K562 (cell line): ENCODE measurements at regions not wholly inside any gene's neighbourhood (a gene's known extent, or its start where the extent isn't known, plus 50 kb on each side); places are given as distances from the start of the nearest gene placed in this dataset.

Experiments
- C11orf30 ChIP-seq: fragments of 450-650 bp; IDR thresholded peaks from 2 replicates; pipeline ENCODE4 v1.6.1; 2016; ENCODE audit warnings: low read depth, mild to moderate bottlenecking
- CCAR2 ChIP-seq: fragments of 200-400 bp; formaldehyde crosslinking; IDR thresholded peaks from 2 replicates; pipeline ENCODE4 v1.6.1; 2017; ENCODE audit warnings: mild to moderate bottlenecking, low read depth, low read length
- CHD2 ChIP-seq: IDR thresholded peaks from 2 replicates; pipeline ENCODE4 v1.6.1; 2011; ENCODE audit warnings: low read depth, low read length
- ELK3 ChIP-seq: fragments of 450-650 bp; formaldehyde crosslinking; IDR thresholded peaks from 2 replicates; pipeline ENCODE4 v1.4.0; 2020; ENCODE audit warnings: mild to moderate bottlenecking
- GATAD2B ChIP-seq: fragments of 450-650 bp; IDR thresholded peaks from 2 replicates; pipeline ENCODE4 v1.6.1; 2017; ENCODE audit warnings: mild to moderate bottlenecking, borderline replicate concordance
- JUND ChIP-seq, 2 experiments: IDR thresholded peaks; 2 replicates in 1 of 2; 3 replicates in 1 of 2; pipeline ENCODE4 v1.6.1; 2011; ENCODE audit warnings: borderline replicate concordance in 2 of 2, low read depth in 2 of 2, low read length in 2 of 2, improper control_type of control experiment in 1 of 2, missing biosample characterization in 1 of 2, missing genetic modification characterization in 1 of 2, missing genetic modification reagents in 1 of 2
- MAFF ChIP-seq: IDR thresholded peaks from 2 replicates; pipeline ENCODE4 v1.6.1; 2012; ENCODE audit warnings: low read length, improper control_type of control experiment
- MAFG ChIP-seq: fragments of 450-650 bp; conservative IDR thresholded peaks from 2 replicates; pipeline ENCODE4 v1.6.1; 2016; ENCODE audit warnings: missing genetic modification characterization, missing compliant biosample characterization
- MLLT1 ChIP-seq, 2 experiments: fragments of 450-650 bp; IDR thresholded peaks; 2 replicates each; pipeline ENCODE4 v1.6.1; 2016
- MTA2 ChIP-seq: fragments of 450-650 bp; IDR thresholded peaks from 2 replicates; pipeline ENCODE4 v1.6.1; 2016; ENCODE audit warnings: low read depth
- MYNN ChIP-seq, 2 experiments: sonication (generic); formaldehyde crosslinking in 1 of 2; IDR thresholded peaks; 2 replicates each; pipeline versions ENCODE4 v1.5.0 to v1.6.1; 2016 to 2020; ENCODE audit warnings: antibody characterized with exemption in 1 of 2, missing genetic modification reagents in 1 of 2
- NELFE ChIP-seq: IDR thresholded peaks from 2 replicates; pipeline ENCODE4 v1.6.1; 2011; ENCODE audit warnings: mild to moderate bottlenecking; ENCODE audit not compliant: insufficient read depth, insufficient read length
- PHB2 ChIP-seq: fragments of 450-650 bp; IDR thresholded peaks from 2 replicates; pipeline ENCODE4 v1.6.1; 2017; ENCODE audit warnings: low read depth
- PML ChIP-seq: IDR thresholded peaks from 2 replicates; pipeline ENCODE4 v1.6.1; 2012; ENCODE audit warnings: low read length, inconsistent platforms
- PURB ChIP-seq: sonication (generic); formaldehyde crosslinking; IDR thresholded peaks from 2 replicates; pipeline ENCODE4 v1.9.0; 2021; ENCODE audit warnings: low read depth, mild to moderate bottlenecking, missing genetic modification reagents
- SRSF1 ChIP-seq: fragments of 200-400 bp; formaldehyde crosslinking; IDR thresholded peaks from 2 replicates; pipeline ENCODE4 v1.6.1; 2017; ENCODE audit warnings: mild to moderate bottlenecking, low read depth, low read length, moderate library complexity
- ZBTB33 ChIP-seq: sonication (generic); formaldehyde crosslinking; IDR thresholded peaks from 2 replicates; pipeline ENCODE4 v1.8.1; 2023; ENCODE audit warnings: mild to moderate bottlenecking, missing genetic modification reagents
- ZKSCAN1 ChIP-seq: fragments of 150-350 bp; IDR thresholded peaks from 2 replicates; pipeline ENCODE4 v1.6.1; 2016; ENCODE audit warnings: low read depth, low read length
- ZNF184 ChIP-seq: sonication (generic); formaldehyde crosslinking; IDR thresholded peaks from 2 replicates; pipeline ENCODE4 v1.5.0; 2020; ENCODE audit warnings: missing genetic modification reagents
- ZNF316 ChIP-seq: fragments of 450-650 bp; IDR thresholded peaks from 2 replicates; pipeline ENCODE4 v1.6.1; 2016
- ZNF347 ChIP-seq: fragments of 450-650 bp; formaldehyde crosslinking; IDR thresholded peaks from 2 replicates; pipeline ENCODE4 v1.4.0; 2020; ENCODE audit warnings: low read depth, mild to moderate bottlenecking, moderate library complexity
- ZNF436 ChIP-seq: fragments of 250-450, 450-650 bp; sonication (Bioruptor Pico); formaldehyde crosslinking; IDR thresholded peaks from 2 replicates; pipeline ENCODE4 v1.7.0; 2020; ENCODE audit warnings: mild to moderate bottlenecking
- TF ChIP-seq, protein P1 (sequence below): fragments of 450-650 bp; formaldehyde crosslinking; IDR thresholded peaks from 2 replicates; pipeline ENCODE4 v1.4.0; 2020; ENCODE audit warnings: mild to moderate bottlenecking, moderate library complexity

- TF ChIP-seq MAFF (peak; percentile 67), MYNN (IDR thresholded peaks at IDR 0.05) (no peak), MYNN (CRISPR knock-in tag; IDR thresholded peaks at IDR 0.05) (no peak), ZNF316 (peak; percentile 93), MAFG (tag) (peak; percentile 76), CCAR2 (no peak), CHD2 (no peak), JUND (IDR thresholded peaks at IDR 0.05; ENCODE audit: borderline replicate concordance, low read depth, low read length) (no peak), JUND (tag; IDR thresholded peaks at IDR 0.05; ENCODE audit: borderline replicate concordance, low read depth, low read length) (no peak), PML (no peak), SRSF1 (no peak), ZNF436 (CRISPR knock-in tag) (no peak), ZBTB33 (no peak), GATAD2B (no peak), PURB (CRISPR knock-in tag) (no peak), ZNF184 (CRISPR knock-in tag) (no peak), PHB2 (no peak), C11orf30 (peak; percentile 84), MTA2 (no peak), NELFE (no peak), MLLT1 (IDR thresholded peaks at IDR 0.05) (no peak), ELK3 (CRISPR knock-in tag) (no peak), ZNF347 (CRISPR knock-in tag) (no peak), ZKSCAN1 (no peak)
- TF ChIP-seq, protein P1, sequence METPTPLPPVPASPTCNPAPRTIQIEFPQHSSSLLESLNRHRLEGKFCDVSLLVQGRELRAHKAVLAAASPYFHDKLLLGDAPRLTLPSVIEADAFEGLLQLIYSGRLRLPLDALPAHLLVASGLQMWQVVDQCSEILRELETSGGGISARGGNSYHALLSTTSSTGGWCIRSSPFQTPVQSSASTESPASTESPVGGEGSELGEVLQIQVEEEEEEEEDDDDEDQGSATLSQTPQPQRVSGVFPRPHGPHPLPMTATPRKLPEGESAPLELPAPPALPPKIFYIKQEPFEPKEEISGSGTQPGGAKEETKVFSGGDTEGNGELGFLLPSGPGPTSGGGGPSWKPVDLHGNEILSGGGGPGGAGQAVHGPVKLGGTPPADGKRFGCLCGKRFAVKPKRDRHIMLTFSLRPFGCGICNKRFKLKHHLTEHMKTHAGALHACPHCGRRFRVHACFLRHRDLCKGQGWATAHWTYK (CRISPR knock-in tag): no peak
Observed at GRCh38 chr10:91567815-91568214, 65.1 kb downstream of the PPP1R3C start (continued).
